SU-DHL-6 (cell line): ENCODE measurements at regions not wholly inside any gene's neighbourhood (a gene's known extent, or its start where the extent isn't known, plus 50 kb on each side); places are given as distances from the start of the nearest gene placed in this dataset.

Source experiments
- CTCF ChIP-seq: fragments of 200-600 bp; sonication (generic); IDR thresholded peaks from one replicate; pipeline ENCODE4 v1.5.1; 2017; ENCODE audit warnings: antibody characterized with exemption, mild to moderate bottlenecking, low read length, moderate library complexity; ENCODE audit not compliant: insufficient read depth, poor library complexity, severe bottlenecking
- EZH2phosphoT487 ChIP-seq: fragments of 200-600 bp; sonication (generic), shearing (Covaris generic); conservative IDR thresholded peaks from 2 replicates; pipeline ENCODE4 v1.6.1; 2018; ENCODE audit warnings: mild to moderate bottlenecking, antibody characterized with exemption, low read length, moderate library complexity, mixed read lengths

DNA sequence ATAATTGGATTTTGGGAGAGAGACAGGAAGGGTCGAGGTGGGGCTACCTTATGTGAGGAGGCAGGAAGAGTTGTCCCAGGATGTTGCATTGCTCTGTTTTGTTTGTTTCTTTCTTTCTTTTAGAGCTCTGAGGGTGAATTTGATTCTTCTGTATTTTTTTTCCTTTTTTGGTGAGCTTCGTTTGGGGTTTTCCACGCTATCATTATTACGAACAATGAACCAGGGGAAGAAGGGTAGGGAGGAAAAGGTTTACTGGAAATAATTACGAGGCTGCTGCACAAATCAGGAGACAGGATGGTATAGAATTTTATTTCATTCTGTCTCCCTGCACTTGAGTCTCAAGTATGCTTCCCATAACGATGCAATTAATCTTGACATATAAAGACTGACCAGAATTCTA, 51.4 kb upstream of the ZNF516 start:
- no peak for TF ChIP-seq CTCF
- TF ChIP-seq EZH2phosphoT487, result no peak
